ENCODE measurements at regions not wholly inside any gene's neighbourhood (a gene's known extent, or its start where the extent isn't known, plus 50 kb on each side); places are given as distances from the start of the nearest gene placed in this dataset.

- TF ChIP-seq CTCF (IDR thresholded peaks at IDR 0.05) (no peak), EZH2 (IDR thresholded peaks at IDR 0.05) (no peak), EZH2phosphoT487 (IDR thresholded peaks at IDR 0.05) (no peak)
These were observed 114.7 kb upstream of the OR13F1 start for GRCh38 chr9:104389341-104389740.
